Uterus (tissue), 3 donors: ENCODE measurements at regions not wholly inside any gene's neighbourhood (a gene's known extent, or its start where the extent isn't known, plus 50 kb on each side); places are given as distances from the start of the nearest gene placed in this dataset.

Experiments used
- DNase-seq, 2 donors: peaks; one replicate each; pipeline ENCODE4 v3.0.0-alpha.2; 2019 to 2020
- H3K27ac ChIP-seq, 2 donors: fragments of 200-600 bp; sonication (generic); 1 replicate in 1 of 2; 2 replicates in 1 of 2; pipeline ENCODE4 v1.5.1; 2016 to 2018
- H3K27me3 ChIP-seq, 2 donors: fragments of 200-600 bp; sonication (generic); one replicate each; pipeline ENCODE4 v1.5.1; 2018 to 2019; ENCODE audit warnings: control low read depth in 1 of 2
- H3K36me3 ChIP-seq, 2 donors: fragments of 200-600 bp; sonication (generic); one replicate each; pipeline ENCODE4 v1.5.1; 2019; ENCODE audit warnings: control low read depth in 1 of 2
- H3K4me1 ChIP-seq, 2 donors: fragments of 200-600 bp; sonication (generic); one replicate each; pipeline ENCODE4 v1.5.1; 2018 to 2019; ENCODE audit warnings: control low read depth in 1 of 2
- H3K4me3 ChIP-seq, 2 donors: fragments of 200-600 bp; sonication (generic); 1 replicate in 1 of 2; 2 replicates in 1 of 2; pipeline ENCODE4 v1.5.1; 2018 to 2019; ENCODE audit warnings: mild to moderate bottlenecking in 1 of 2
- H3K9me3 ChIP-seq, 2 donors: fragments of 200-600 bp; sonication (generic); one replicate each; pipeline ENCODE4 v1.5.1; 2019; ENCODE audit warnings: control low read depth in 1 of 2
- CTCF ChIP-seq, 4 experiments: fragments of 200-600 bp in 2 of 4; fragments of 450-650 bp in 2 of 4; sonication (generic) in 2 of 4; IDR thresholded peaks; one replicate each; pipeline ENCODE4 v1.5.1; 2016 to 2019; ENCODE audit warnings: antibody characterized with exemption in 4 of 4, mild to moderate bottlenecking in 2 of 4, moderate library complexity in 1 of 4
- POLR2A ChIP-seq, 2 donors: fragments of 450-650 bp; IDR thresholded peaks; one replicate each; pipeline ENCODE4 v1.6.1; 2016; ENCODE audit warnings: antibody characterized with exemption in 2 of 2, mild to moderate bottlenecking in 1 of 2, moderate library complexity in 1 of 2
- intact Hi-C: fragments of 100-400 bp; cut with DNase I; formaldehyde crosslinking; loops from one replicate; pipeline ENCODE4 v1.15.1; 2023; ENCODE audit warnings: low total_unique reads
- donor health status: DM: yes; HTN: yes; CAD: no.

GRCh38 chr4:141497627-141498026 is 138.8 kb upstream of the IL15 start:
- Histone ChIP-seq H3K9me3 (no peaks in the 10 kb centered on the region), H3K4me1 (no peaks in the 10 kb centered on the region), H3K27ac (no peak overlapping the region), H3K27me3 (no peaks in the 10 kb centered on the region), H3K4me3 (no peak overlapping the region), H3K36me3 (no peaks in the 10 kb centered on the region)
- TF ChIP-seq CTCF (IDR thresholded peaks at IDR 0.05): no peak
- TF ChIP-seq POLR2A (IDR thresholded peaks at IDR 0.05): no peak
- no peak for DNase-seq
- intact Hi-C loops: no loop called here

DNA sequence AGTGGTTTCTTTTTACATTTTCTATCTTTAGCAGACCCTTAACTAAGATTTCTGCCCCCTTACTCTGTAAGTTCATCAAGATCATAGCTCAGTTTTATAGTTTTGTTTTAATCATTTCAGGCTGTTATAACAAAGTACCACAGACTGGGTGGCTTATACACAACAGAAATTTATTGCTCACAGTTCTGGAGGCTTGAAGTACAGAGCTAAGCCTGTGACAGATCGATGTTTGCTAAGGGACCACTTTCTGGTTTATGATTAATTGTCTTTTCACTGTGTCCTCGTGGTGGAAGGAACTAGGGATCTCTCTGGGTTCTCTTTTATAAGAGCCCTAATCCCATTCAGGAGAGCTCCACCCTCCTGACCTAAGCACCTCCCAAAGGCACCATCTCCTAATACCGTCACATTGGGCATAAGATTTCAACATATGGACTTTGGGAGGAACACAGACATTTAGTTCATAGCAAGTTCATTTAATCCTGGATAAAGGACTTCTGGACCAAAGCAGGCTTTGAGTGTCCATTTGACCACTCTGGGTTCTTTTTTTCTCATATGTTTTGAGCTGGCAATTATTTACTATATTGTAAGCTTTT is 137.0 kb upstream of the IL15 start:
- intact Hi-C loops: no loop called here
- Histone ChIP-seq H3K4me3 (no peak overlapping the region), H3K4me1 (no peaks in the 10 kb centered on the region), H3K9me3 (no peaks in the 10 kb centered on the region), H3K27me3 (no peaks in the 10 kb centered on the region), H3K27ac (no peak overlapping the region), H3K36me3 (no peaks in the 10 kb centered on the region)
- no peak for DNase-seq
- TF ChIP-seq POLR2A (IDR thresholded peaks at IDR 0.05): no peak
- no peak for TF ChIP-seq CTCF (IDR thresholded peaks at IDR 0.05)

- intact Hi-C loops: no loop called here
- Histone ChIP-seq H3K4me1 (no peaks in the 10 kb centered on the region), H3K27ac (no peak overlapping the region), H3K4me3 (no peak overlapping the region), H3K27me3 (no peaks in the 10 kb centered on the region), H3K9me3 (no peaks in the 10 kb centered on the region), H3K36me3 (no peaks in the 10 kb centered on the region)
- TF ChIP-seq CTCF (IDR thresholded peaks at IDR 0.05) (no peak), POLR2A (IDR thresholded peaks at IDR 0.05) (no peak)
- DNase-seq: no peak
Observed at GRCh38 chr4:141501395-141501794, 135.0 kb upstream of the IL15 start.

- Histone ChIP-seq H3K4me3 (no peak overlapping the region), H3K36me3 (no peaks in the 10 kb centered on the region), H3K9me3 (no peaks in the 10 kb centered on the region), H3K27ac (no peak overlapping the region), H3K27me3 (no peaks in the 10 kb centered on the region), H3K4me1 (no peaks in the 10 kb centered on the region)
- TF ChIP-seq CTCF (IDR thresholded peaks at IDR 0.05) (no peak), POLR2A (IDR thresholded peaks at IDR 0.05) (no peak)
- intact Hi-C loops: no loop called here
- DNase-seq: no peak
Observed at GRCh38 chr4:141501931-141502330, 134.5 kb upstream of the IL15 start.

- no peak for TF ChIP-seq POLR2A (IDR thresholded peaks at IDR 0.05)
- no peak for TF ChIP-seq CTCF (IDR thresholded peaks at IDR 0.05)
- Histone ChIP-seq H3K4me1 (no peaks in the 10 kb centered on the region), H3K27ac (no peak overlapping the region), H3K36me3 (no peaks in the 10 kb centered on the region), H3K9me3 (no peaks in the 10 kb centered on the region), H3K27me3 (no peaks in the 10 kb centered on the region), H3K4me3 (no peak overlapping the region)
- no peak for DNase-seq
- intact Hi-C loops: no loop called here
Observed at GRCh38 chr4:141502755-141503154, 133.6 kb upstream of the IL15 start.
